K562 (cell line): ENCODE measurements at regions not wholly inside any gene's neighbourhood (a gene's known extent, or its start where the extent isn't known, plus 50 kb on each side); places are given as distances from the start of the nearest gene placed in this dataset.
A peak's percentile ranks its signal among the peaks of the same experiment; 100 is the strongest.

Experiments
- ATAC-seq: fragments of 200-7000 bp; cut with Tn5 transposase; 3 replicates; pipeline ENCODE4 v1.9.1; 2020; ENCODE audit warnings: moderate library complexity
- BruUV-seq: library from RNA; stranded (reverse); fragments of 400-500 nt; replicated peaks from 2 replicates; lab custom pipeline; 2021; lab: Mats Ljungman, UMichigan
- CTCF ChIA-PET: fragments of 300-600 bp; formaldehyde crosslinking; extraction: SDS; loops from one replicate; lab custom pipeline; 2021; ENCODE audit warnings: low intra/inter-chr PET ratio; lab: Yijun Ruan, JAX
- POLR2A ChIA-PET: fragments of 300-600, 350-650 bp; sonication (Branson Sonifier 250); formaldehyde crosslinking; extraction: SDS; loops from one replicate; lab custom pipeline; 2021; ENCODE audit warnings: antibody characterized with exemption, inconsistent platforms; lab: Yijun Ruan, JAX
- DNase-seq, 4 experiments: peaks; one replicate each; pipeline versions ENCODE4 v3.0.0 to v3.0.0-alpha.2; 2011 to 2018; ENCODE audit warnings: low spot score in 3 of 4, mixed read lengths in 3 of 4; ENCODE audit errors: extremely low read depth in 1 of 4
- FAIRE-seq: peaks from 2 replicates; lab custom pipeline; 2011; peaks lifted over from hg19 to GRCh38; lab: Jason Lieb, UNC
- H2AFZ ChIP-seq: 2 replicates; pipeline ENCODE4 v1.6.0; 2011; ENCODE audit warnings: low read depth, low read length, control low read depth, inconsistent platforms
- H3K27ac ChIP-seq: fragments of 200-600 bp; 3 replicates; pipeline ENCODE4 v1.8.0; 2011; ENCODE audit warnings: low read depth, mild to moderate bottlenecking, control low read depth, inconsistent platforms, low read length, moderate library complexity, mixed read lengths; ENCODE audit errors: extremely low read depth
- H3K27me3 ChIP-seq, 2 experiments: fragments of 300-600 bp in 1 of 2; 2 replicates in 1 of 2; 3 replicates in 1 of 2; pipeline versions ENCODE4 v1.6.0 to v1.8.0; 2011; ENCODE audit warnings: inconsistent platforms in 2 of 2, low read length in 2 of 2, mild to moderate bottlenecking in 1 of 2, mixed read lengths in 1 of 2, moderate library complexity in 1 of 2; ENCODE audit not compliant: control insufficient read depth in 2 of 2, insufficient read depth in 2 of 2
- H3K36me3 ChIP-seq: fragments of 300-600 bp; 3 replicates; pipeline ENCODE4 v1.8.0; 2011; ENCODE audit warnings: mild to moderate bottlenecking, low read length, inconsistent platforms; ENCODE audit not compliant: control insufficient read depth, insufficient read depth
- H3K4me1 ChIP-seq, 2 experiments: fragments of 200-600 bp in 1 of 2; replicated peaks in 1 of 2; 2 replicates in 1 of 2; 3 replicates in 1 of 2; pipeline versions ENCODE4 v1.5.1 to v1.8.0; 2011; ENCODE audit warnings: inconsistent platforms in 2 of 2, low read length in 2 of 2, mild to moderate bottlenecking in 1 of 2, mixed read lengths in 1 of 2, moderate library complexity in 1 of 2; ENCODE audit not compliant: control insufficient read depth in 2 of 2, insufficient read depth in 2 of 2
- H3K4me2 ChIP-seq: 2 replicates; pipeline ENCODE4 v1.6.1; 2011; ENCODE audit warnings: low read length, control low read depth, inconsistent platforms, mixed read lengths; ENCODE audit not compliant: insufficient read depth
- H3K4me3 ChIP-seq: fragments of 200-600 bp; sonication (generic), shearing (Covaris generic); 2 replicates; pipeline ENCODE4 v1.5.1; 2016; ENCODE audit warnings: control low read depth, inconsistent platforms
- H3K79me2 ChIP-seq: fragments of 200-600 bp; 3 replicates; pipeline ENCODE4 v1.8.0; 2011; ENCODE audit warnings: low read length, inconsistent platforms; ENCODE audit not compliant: control insufficient read depth, insufficient read depth
- H3K9ac ChIP-seq, 2 experiments: 2 replicates each; pipeline versions ENCODE4 v1.6.0 to v1.6.1; 2011; ENCODE audit warnings: low read depth in 2 of 2, low read length in 2 of 2, control low read depth in 1 of 2, inconsistent platforms in 1 of 2, mild to moderate bottlenecking in 1 of 2, mixed read lengths in 1 of 2; ENCODE audit not compliant: insufficient read depth in 1 of 2
- H3K9me1 ChIP-seq: one replicate; pipeline ENCODE4 v1.6.0; 2011; ENCODE audit warnings: inconsistent platforms, mild to moderate bottlenecking, low read length, moderate library complexity; ENCODE audit not compliant: control insufficient read depth, insufficient read depth
- H3K9me3 ChIP-seq: replicated peaks from 2 replicates; pipeline ENCODE4 v1.5.1; 2011; ENCODE audit warnings: low read depth, low read length, inconsistent platforms; ENCODE audit not compliant: control insufficient read depth, insufficient read depth
- H4K20me1 ChIP-seq: replicated peaks from 2 replicates; pipeline ENCODE4 v1.6.1; 2011; ENCODE audit warnings: low read length, inconsistent platforms, mixed read lengths; ENCODE audit not compliant: control insufficient read depth, insufficient read depth
- E2F6 ChIP-seq, 2 experiments: IDR thresholded peaks; 2 replicates each; pipeline ENCODE4 v1.6.1; 2011; ENCODE audit warnings: borderline replicate concordance in 1 of 2, control low read depth in 1 of 2, low read depth in 1 of 2, low read length in 1 of 2, mild to moderate bottlenecking in 1 of 2, mixed read lengths in 1 of 2, moderate library complexity in 1 of 2; ENCODE audit not compliant: insufficient read depth in 1 of 2, insufficient read length in 1 of 2, poor library complexity in 1 of 2, severe bottlenecking in 1 of 2; ENCODE audit errors: extremely low read depth in 1 of 2
- EHMT2 ChIP-seq: fragments of 450-650 bp; IDR thresholded peaks from 2 replicates; pipeline ENCODE4 v1.6.1; 2018; ENCODE audit warnings: antibody characterized with exemption
- HDAC6 ChIP-seq: IDR thresholded peaks from 2 replicates; pipeline ENCODE4 v1.6.1; 2012; ENCODE audit warnings: low read depth, mild to moderate bottlenecking, control low read depth, inconsistent platforms, low read length, moderate library complexity
- KAT7 ChIP-seq: sonication (generic); formaldehyde crosslinking; IDR thresholded peaks from 2 replicates; pipeline ENCODE4 v1.8.0; 2022; ENCODE audit warnings: missing genetic modification reagents, mild to moderate bottlenecking, borderline replicate concordance
- KLF1 ChIP-seq: fragments of 450-650 bp; IDR thresholded peaks from 2 replicates; pipeline ENCODE4 v1.6.1; 2016; ENCODE audit warnings: missing genetic modification characterization, missing compliant biosample characterization
- MAFF ChIP-seq: IDR thresholded peaks from 2 replicates; pipeline ENCODE4 v1.6.1; 2012; ENCODE audit warnings: low read length, improper control_type of control experiment
- MEIS2 ChIP-seq: fragments of 450-650 bp; IDR thresholded peaks from 2 replicates; pipeline ENCODE4 v1.6.1; 2014; ENCODE audit warnings: mild to moderate bottlenecking; ENCODE audit not compliant: partially characterized antibody
- PHF21A ChIP-seq: fragments of 450-650 bp; IDR thresholded peaks from 2 replicates; pipeline ENCODE4 v1.6.1; 2017; ENCODE audit warnings: low read depth, borderline replicate concordance
- RBFOX2 ChIP-seq: fragments of 200-400 bp; formaldehyde crosslinking; IDR thresholded peaks from 2 replicates; pipeline ENCODE4 v1.6.1; 2017; ENCODE audit warnings: low read depth, mild to moderate bottlenecking, low read length, moderate library complexity
- TCF7L2 ChIP-seq: fragments of 150-350 bp; IDR thresholded peaks from 2 replicates; pipeline ENCODE4 v1.6.1; 2016; ENCODE audit warnings: low read depth, mild to moderate bottlenecking, low read length, moderate library complexity
- ZNF41 ChIP-seq: fragments of 250-450 bp; sonication (Bioruptor Pico); conservative IDR thresholded peaks from 2 replicates; pipeline ENCODE4 v1.4.0; 2020; ENCODE audit warnings: mild to moderate bottlenecking
- ZNF586 ChIP-seq: fragments of 450-650 bp; formaldehyde crosslinking; conservative IDR thresholded peaks from 2 replicates; pipeline ENCODE4 v1.4.0; 2020; ENCODE audit warnings: mild to moderate bottlenecking, moderate library complexity
- ZNF780A ChIP-seq: fragments of 250-450 bp; sonication (Bioruptor Pico); IDR thresholded peaks from 2 replicates; pipeline ENCODE4 v1.5.0; 2021; ENCODE audit warnings: mild to moderate bottlenecking
- WGBS: fragments of 100-300 bp; shearing (Covaris generic); methylation state at CpG from one replicate; pipeline ENCODE4 v1.1.6; 2016; ENCODE audit warnings: low coverage, mixed read lengths; ENCODE audit not compliant: insufficient coverage; ENCODE audit errors: missing lambda C conversion rate; 5-methylcytosine and 5-hydroxymethylcytosine counted together
- in situ Hi-C: fragments of 300-500 bp; cut with MboI; formaldehyde crosslinking; loops from 4 replicates; pipeline ENCODE4 v1.15.0; 2018; ENCODE audit warnings: inconsistent platforms, mixed read lengths
- intact Hi-C: fragments of 100-400 bp; cut with micrococcal nuclease; formaldehyde crosslinking; loops from 2 replicates; pipeline ENCODE4 v1.14.2; 2022

- ATAC-seq (no peak), DNase-seq (no peak), FAIRE-seq (no peak)
- H3K9me3 ChIP-seq, result no peaks in the 10 kb centered on the region
- TF ChIP-seq HDAC6, result no peak
- peak; percentile 4 for TF ChIP-seq MEIS2
- H4K20me1 ChIP-seq, result no peaks in the 10 kb centered on the region
- H3K4me3 ChIP-seq, result no peak overlapping the region
- no peaks in the 10 kb centered on the region for H3K4me1 ChIP-seq
- in situ Hi-C loops, result no loop called here
- intact Hi-C loops, result no loop called here
- H3K4me2 ChIP-seq, result no peak overlapping the region
- H3K9ac ChIP-seq, result no peak overlapping the region
- peaks cover 11 to 35% of the 10 kb centered on the region in 2 experiments; a peak in 4 of 5 replicates for H3K27me3 ChIP-seq
- H2AFZ ChIP-seq, result no peak overlapping the region
- POLR2A ChIA-PET, result no interaction called here
- H3K79me2 ChIP-seq, result no peaks in the 10 kb centered on the region
- CTCF ChIA-PET, result no interaction called here
- BruUV-seq, result no TSS peak
- H3K36me3 ChIP-seq, result no peaks in the 10 kb centered on the region
- no peaks in the 10 kb centered on the region for H3K9me1 ChIP-seq
- no peak overlapping the region for H3K27ac ChIP-seq
- WGBS, result 0% methylated on average over 6 of the region's 6 CpGs
Measured at GRCh38 chr1:47659146-47659545, 221.3 kb downstream of the FOXD2 start.

- Histone ChIP-seq H3K4me2 (no peak overlapping the region), H2AFZ (no peak overlapping the region), H3K9ac (no peak overlapping the region), H3K9me1 (no peaks in the 10 kb centered on the region), H3K27me3 (peaks cover 15 to 43% of the 10 kb centered on the region in 2 experiments; a peak in 4 of 5 replicates), H4K20me1 (no peaks in the 10 kb centered on the region), H3K9me3 (no peaks in the 10 kb centered on the region), H3K4me1 (no peaks in the 10 kb centered on the region), H3K27ac (no peak overlapping the region), H3K79me2 (no peaks in the 10 kb centered on the region), H3K4me3 (no peak overlapping the region), H3K36me3 (no peaks in the 10 kb centered on the region)
- 0% methylated on average over 1 of the region's 1 CpG for WGBS
- no peak for FAIRE-seq
- no TSS peak for BruUV-seq
- in situ Hi-C loops (no loop called here), intact Hi-C loops (no loop called here)
- DNase-seq, result no peak
- ATAC-seq, result no peak
- POLR2A ChIA-PET, result interaction anchor here (1.1 kb wide), 1 partner anchor 19 kb away, joined by 3 read pairs; no protein-coding TSS in a partner anchor
- CTCF ChIA-PET, result interaction anchor here (0.6 kb wide), 1 partner anchor 180 kb away, joined by 3 read pairs; no protein-coding TSS in a partner anchor
- TF ChIP-seq KAT7, result no peak
- no peak for TF ChIP-seq ZNF586
- TF ChIP-seq RBFOX2, result no peak
- TF ChIP-seq MAFF, result peak; percentile 35; the same call in 1 of the 2 replicates
- TF ChIP-seq EHMT2, result no peak
- TF ChIP-seq HDAC6, result no peak
- no peak for TF ChIP-seq TCF7L2
- TF ChIP-seq PHF21A, result no peak
- TF ChIP-seq ZNF41 (CRISPR knock-in tag), result no peak
- no peak for TF ChIP-seq ZNF780A
- TF ChIP-seq E2F6 (IDR thresholded peaks at IDR 0.05; ENCODE audit: borderline replicate concordance in 1 of 2, extremely low read depth in 1 of 2, insufficient read depth in 1 of 2, insufficient read length in 1 of 2, low read depth in 1 of 2, low read length in 1 of 2, poor library complexity in 1 of 2, severe bottlenecking in 1 of 2), result no peak
- no peak for TF ChIP-seq KLF1 (tag)
Measured at GRCh38 chr1:47660622-47661021, 222.8 kb downstream of the FOXD2 start.
